ENCODE measurements at regions not wholly inside any gene's neighbourhood (a gene's known extent, or its start where the extent isn't known, plus 50 kb on each side); places are given as distances from the start of the nearest gene placed in this dataset.

DNA sequence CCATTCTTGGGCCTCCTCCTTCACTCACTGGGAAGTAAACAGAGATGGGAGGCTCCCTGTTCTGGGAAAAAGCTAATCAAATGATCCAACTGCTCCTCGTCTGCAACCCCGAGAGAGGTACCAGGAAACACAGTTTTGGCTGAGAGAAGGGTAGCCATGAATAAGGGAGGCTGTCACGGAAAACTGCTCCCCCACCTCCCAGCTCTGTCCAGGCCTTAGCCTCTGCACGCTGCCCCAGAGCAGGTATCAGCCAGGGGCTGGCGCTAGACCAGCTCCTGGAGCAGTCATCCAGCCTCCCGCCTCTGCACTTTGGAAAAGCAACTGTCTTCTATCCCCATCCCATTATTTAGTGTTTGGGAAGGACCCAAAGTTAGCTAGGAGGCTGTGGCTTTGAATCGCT lies 266.1 kb downstream of the NDUFS4 start:
- no peak for DNase-seq

DNA sequence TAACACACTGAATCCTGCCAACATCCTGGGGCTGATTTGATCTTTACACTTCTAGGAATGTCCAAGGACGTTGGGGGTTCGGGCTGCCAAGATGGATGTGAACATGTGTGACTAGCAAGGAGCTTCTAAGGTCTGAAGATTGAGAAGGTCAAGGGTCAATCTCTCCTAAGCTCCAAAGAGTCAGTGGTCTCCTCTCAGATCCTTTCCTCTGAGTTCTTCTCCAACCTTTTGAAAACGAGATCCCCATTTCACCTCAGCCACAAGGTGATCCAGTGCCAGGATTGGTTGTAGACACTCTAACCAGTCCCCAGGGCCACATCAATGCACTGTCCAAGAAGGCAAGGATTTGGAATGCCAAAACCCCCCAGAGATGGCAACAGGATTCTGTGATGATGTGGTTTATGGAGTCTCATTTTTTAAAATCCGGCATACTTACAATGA lies 266.8 kb downstream of the NDUFS4 start:
- DNase-seq, result no peak

DNA sequence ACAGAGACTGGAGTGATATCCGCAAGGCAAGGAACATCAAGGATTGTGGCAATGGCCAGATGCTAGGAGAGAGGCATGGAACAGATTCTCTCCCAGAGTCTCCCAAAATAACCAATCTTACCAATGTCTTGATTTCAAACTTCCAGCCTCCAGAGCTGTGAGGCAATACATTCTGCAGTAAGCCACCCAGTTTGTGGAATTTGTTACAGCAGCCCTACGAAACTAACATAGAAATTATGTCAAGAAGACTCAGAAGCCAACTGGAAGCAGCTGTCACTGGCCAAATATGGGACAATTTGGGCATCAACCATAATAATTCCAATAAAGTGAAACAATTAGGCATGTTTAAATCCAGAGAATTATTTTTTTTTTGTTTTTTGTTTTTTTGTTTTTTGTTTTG lies 271.1 kb downstream of the NDUFS4 start:
- DNase-seq, result no peak
